Breast epithelium (tissue), 3 donors: ENCODE measurements at regions not wholly inside any gene's neighbourhood (a gene's known extent, or its start where the extent isn't known, plus 50 kb on each side); places are given as distances from the start of the nearest gene placed in this dataset.

Experiments used
- POLR2AphosphoS5 ChIP-seq, 3 donors: sonication (generic); formaldehyde crosslinking; IDR thresholded peaks; one replicate each; pipeline ENCODE4 v1.6.1; 2017; ENCODE audit warnings: antibody characterized with exemption in 3 of 3
- TF ChIP-seq, protein P1 (sequence below), 3 donors: fragments of 450-650 bp; IDR thresholded peaks; one replicate each; pipeline ENCODE4 v1.5.1; 2016 to 2017; ENCODE audit warnings: antibody characterized with exemption in 3 of 3, mild to moderate bottlenecking in 3 of 3, moderate library complexity in 3 of 3

GRCh38 chr17:49903523-49903922 lies 55.7 kb upstream of the TAC4 start:
- TF ChIP-seq, protein P1, sequence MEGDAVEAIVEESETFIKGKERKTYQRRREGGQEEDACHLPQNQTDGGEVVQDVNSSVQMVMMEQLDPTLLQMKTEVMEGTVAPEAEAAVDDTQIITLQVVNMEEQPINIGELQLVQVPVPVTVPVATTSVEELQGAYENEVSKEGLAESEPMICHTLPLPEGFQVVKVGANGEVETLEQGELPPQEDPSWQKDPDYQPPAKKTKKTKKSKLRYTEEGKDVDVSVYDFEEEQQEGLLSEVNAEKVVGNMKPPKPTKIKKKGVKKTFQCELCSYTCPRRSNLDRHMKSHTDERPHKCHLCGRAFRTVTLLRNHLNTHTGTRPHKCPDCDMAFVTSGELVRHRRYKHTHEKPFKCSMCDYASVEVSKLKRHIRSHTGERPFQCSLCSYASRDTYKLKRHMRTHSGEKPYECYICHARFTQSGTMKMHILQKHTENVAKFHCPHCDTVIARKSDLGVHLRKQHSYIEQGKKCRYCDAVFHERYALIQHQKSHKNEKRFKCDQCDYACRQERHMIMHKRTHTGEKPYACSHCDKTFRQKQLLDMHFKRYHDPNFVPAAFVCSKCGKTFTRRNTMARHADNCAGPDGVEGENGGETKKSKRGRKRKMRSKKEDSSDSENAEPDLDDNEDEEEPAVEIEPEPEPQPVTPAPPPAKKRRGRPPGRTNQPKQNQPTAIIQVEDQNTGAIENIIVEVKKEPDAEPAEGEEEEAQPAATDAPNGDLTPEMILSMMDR (IDR thresholded peaks at IDR 0.05): no peak
- TF ChIP-seq POLR2AphosphoS5 (IDR thresholded peaks at IDR 0.05): no peak
